OCI-LY3 (cell line): ENCODE measurements at regions not wholly inside any gene's neighbourhood (a gene's known extent, or its start where the extent isn't known, plus 50 kb on each side); places are given as distances from the start of the nearest gene placed in this dataset.
"Not testable (repeated sequence)": the region's sequence is repeated elsewhere in the genome, so short reads cannot be mapped to it uniquely, and the experiment has no call there.

Source experiments
- EZH2phosphoT487 ChIP-seq: fragments of 200-600 bp; shearing (Covaris generic); IDR thresholded peaks from 2 replicates; pipeline ENCODE4 v1.6.1; 2018; ENCODE audit warnings: antibody characterized with exemption, mixed run types, low read depth
- TF ChIP-seq, protein P1 (sequence below): fragments of 200-600, 300-600 bp; sonication (generic); IDR thresholded peaks from 2 replicates; pipeline ENCODE4 v1.5.1; 2014; ENCODE audit warnings: antibody characterized with exemption, low read length, low read depth

- TF ChIP-seq, protein P1, sequence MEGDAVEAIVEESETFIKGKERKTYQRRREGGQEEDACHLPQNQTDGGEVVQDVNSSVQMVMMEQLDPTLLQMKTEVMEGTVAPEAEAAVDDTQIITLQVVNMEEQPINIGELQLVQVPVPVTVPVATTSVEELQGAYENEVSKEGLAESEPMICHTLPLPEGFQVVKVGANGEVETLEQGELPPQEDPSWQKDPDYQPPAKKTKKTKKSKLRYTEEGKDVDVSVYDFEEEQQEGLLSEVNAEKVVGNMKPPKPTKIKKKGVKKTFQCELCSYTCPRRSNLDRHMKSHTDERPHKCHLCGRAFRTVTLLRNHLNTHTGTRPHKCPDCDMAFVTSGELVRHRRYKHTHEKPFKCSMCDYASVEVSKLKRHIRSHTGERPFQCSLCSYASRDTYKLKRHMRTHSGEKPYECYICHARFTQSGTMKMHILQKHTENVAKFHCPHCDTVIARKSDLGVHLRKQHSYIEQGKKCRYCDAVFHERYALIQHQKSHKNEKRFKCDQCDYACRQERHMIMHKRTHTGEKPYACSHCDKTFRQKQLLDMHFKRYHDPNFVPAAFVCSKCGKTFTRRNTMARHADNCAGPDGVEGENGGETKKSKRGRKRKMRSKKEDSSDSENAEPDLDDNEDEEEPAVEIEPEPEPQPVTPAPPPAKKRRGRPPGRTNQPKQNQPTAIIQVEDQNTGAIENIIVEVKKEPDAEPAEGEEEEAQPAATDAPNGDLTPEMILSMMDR = not testable (repeated sequence)
- TF ChIP-seq EZH2phosphoT487 = not testable (repeated sequence)
These were observed 178.2 kb downstream of the LMLN start for GRCh38 chr3:198138205-198138604.
